Memory B cell (primary cell): ENCODE measurements at regions not wholly inside any gene's neighbourhood (a gene's known extent, or its start where the extent isn't known, plus 50 kb on each side); places are given as distances from the start of the nearest gene placed in this dataset.

Experiments
- ATAC-seq: fragments of 150-1000 bp; cut with Tn5 transposase; 2 replicates; pipeline ENCODE4 v1.10.0; 2021; ENCODE audit warnings: low read depth, mild to moderate bottlenecking, moderate library complexity
- DNase-seq, 2 donors: peaks; one replicate each; pipeline ENCODE4 v3.0.0; 2022; ENCODE audit warnings: low spot score in 2 of 2
- H3K27ac Mint-ChIP-seq: one replicate; pipeline ENCODE4 v1.8.0; 2022; ENCODE audit warnings: mild to moderate bottlenecking, moderate library complexity, mixed read lengths
- H3K27me3 Mint-ChIP-seq: one replicate; pipeline ENCODE4 v1.8.0; 2022; ENCODE audit warnings: mixed read lengths
- H3K36me3 Mint-ChIP-seq: one replicate; pipeline ENCODE4 v1.8.0; 2022; ENCODE audit warnings: mild to moderate bottlenecking, mixed read lengths
- H3K4me1 Mint-ChIP-seq: one replicate; pipeline ENCODE4 v1.8.0; 2022; ENCODE audit warnings: mixed read lengths
- H3K4me3 Mint-ChIP-seq: one replicate; pipeline ENCODE4 v1.8.0; 2022; ENCODE audit warnings: mild to moderate bottlenecking, moderate library complexity, mixed read lengths
- H3K9me3 Mint-ChIP-seq: one replicate; pipeline ENCODE4 v1.8.0; 2022; ENCODE audit warnings: mixed read lengths

DNA sequence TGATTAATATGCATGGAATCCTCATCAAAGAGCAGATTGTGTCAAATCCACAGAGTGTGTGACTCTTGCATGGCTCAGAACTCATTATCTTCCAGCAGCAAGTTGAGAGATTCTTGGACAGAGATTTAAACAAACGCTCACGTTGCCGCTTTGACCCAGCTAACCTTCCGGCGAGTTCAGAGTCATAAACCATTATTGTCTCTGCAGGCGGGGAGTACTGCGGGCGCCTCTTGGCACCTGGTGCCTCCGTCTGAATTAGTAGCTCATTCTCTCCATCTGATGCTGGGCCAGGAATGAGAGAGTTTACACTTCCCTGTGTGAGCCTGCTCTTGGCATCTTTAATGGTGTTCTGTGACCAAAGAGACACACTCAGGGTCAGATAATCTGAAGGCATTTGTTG, 138.6 kb upstream of the WSCD1 start:
- DNase-seq = no peak
- no peaks in the 10 kb centered on the region for H3K4me1 Mint-ChIP-seq

DNA sequence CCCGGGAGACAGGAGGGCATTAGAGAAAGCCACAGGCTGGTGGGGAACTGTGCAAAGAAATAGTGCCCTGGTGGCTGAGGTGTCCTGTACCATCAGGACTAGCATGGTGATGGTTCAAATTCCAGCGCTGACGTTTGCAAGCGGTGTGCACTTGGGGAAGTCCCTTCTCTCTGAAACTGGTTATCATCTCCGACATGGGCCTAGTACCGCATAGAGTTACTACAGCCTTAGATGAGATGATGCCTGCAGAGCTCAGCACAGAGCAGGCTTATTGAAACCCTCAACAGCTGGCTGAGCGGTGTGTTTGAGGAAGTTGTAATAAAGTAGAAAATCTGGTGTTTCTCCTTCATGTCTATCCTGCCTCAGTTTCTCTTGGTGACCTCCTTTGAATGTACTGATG, 136.7 kb upstream of the WSCD1 start:
- no peak for DNase-seq
- Mint-ChIP-seq H3K27ac (no peak overlapping the region), H3K36me3 (peaks cover 4% of the 10 kb centered on the region), H3K9me3 (peaks cover 3% of the 10 kb centered on the region), H3K4me3 (no peak overlapping the region), H3K4me1 (no peaks in the 10 kb centered on the region), H3K27me3 (peaks cover 5% of the 10 kb centered on the region)
- ATAC-seq = no peak

More for the DNA sequence above, 138.6 kb upstream of the WSCD1 start:
- no peak overlapping the region for H3K4me3 Mint-ChIP-seq
- no peak for ATAC-seq
- peaks cover 4% of the 10 kb centered on the region for H3K36me3 Mint-ChIP-seq
- H3K9me3 Mint-ChIP-seq = peaks cover 3% of the 10 kb centered on the region
- peaks cover 7% of the 10 kb centered on the region for H3K27me3 Mint-ChIP-seq
- no peak overlapping the region for H3K27ac Mint-ChIP-seq

DNA sequence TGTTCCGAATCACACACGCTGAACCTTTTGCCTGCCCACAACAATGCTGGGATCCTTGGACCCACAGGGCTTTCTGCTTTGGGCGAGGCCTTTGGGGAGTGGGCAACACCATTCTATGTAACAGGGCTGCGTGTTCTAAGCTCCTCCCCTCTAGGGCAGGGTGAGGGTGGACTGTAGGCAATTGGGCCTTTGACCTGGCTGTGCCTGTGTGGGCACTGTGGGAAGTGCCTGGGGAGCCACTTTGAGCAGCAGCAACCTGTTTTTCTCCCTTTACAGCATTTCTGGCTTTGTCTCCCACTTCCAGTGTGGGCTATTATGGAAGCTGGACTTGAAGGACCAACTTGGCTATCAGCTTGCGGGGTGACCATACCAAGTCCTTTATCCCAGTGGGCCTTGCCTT, 128.9 kb upstream of the WSCD1 start:
- H3K27ac Mint-ChIP-seq = no peak overlapping the region
- no peak for ATAC-seq
- H3K27me3 Mint-ChIP-seq = peaks cover 8% of the 10 kb centered on the region
- peaks cover 2% of the 10 kb centered on the region for H3K36me3 Mint-ChIP-seq
- peaks cover under 1% of the 10 kb centered on the region for H3K9me3 Mint-ChIP-seq
- no peaks in the 10 kb centered on the region for H3K4me1 Mint-ChIP-seq
- no peak for DNase-seq
- H3K4me3 Mint-ChIP-seq = no peak overlapping the region

DNA sequence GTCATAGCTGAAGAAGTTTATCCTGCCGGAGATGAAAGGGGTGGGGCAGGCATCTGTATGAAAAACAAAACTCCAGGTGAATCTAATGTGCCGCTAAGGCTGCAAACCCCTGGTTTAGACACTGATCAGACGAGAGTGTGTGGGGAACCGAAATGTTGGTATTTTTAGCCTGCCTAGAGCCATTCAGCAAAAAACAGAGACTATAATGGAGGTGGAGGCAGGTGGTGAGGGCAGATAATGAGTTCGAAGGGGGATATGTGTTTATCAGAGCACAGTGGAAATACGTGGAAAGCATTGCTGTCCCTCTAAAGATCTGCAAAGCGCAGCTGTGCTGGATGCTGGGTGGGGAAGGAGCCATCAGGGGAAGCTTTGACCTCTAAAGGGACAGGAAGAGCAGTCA, 127.5 kb upstream of the WSCD1 start:
- no peak overlapping the region for H3K4me3 Mint-ChIP-seq
- no peak overlapping the region for H3K27ac Mint-ChIP-seq
- peaks cover 12% of the 10 kb centered on the region for H3K27me3 Mint-ChIP-seq
- H3K4me1 Mint-ChIP-seq = no peaks in the 10 kb centered on the region
- peaks cover 5% of the 10 kb centered on the region for H3K9me3 Mint-ChIP-seq
- ATAC-seq (no peak), DNase-seq (no peak)
- peaks cover 2% of the 10 kb centered on the region for H3K36me3 Mint-ChIP-seq

DNA sequence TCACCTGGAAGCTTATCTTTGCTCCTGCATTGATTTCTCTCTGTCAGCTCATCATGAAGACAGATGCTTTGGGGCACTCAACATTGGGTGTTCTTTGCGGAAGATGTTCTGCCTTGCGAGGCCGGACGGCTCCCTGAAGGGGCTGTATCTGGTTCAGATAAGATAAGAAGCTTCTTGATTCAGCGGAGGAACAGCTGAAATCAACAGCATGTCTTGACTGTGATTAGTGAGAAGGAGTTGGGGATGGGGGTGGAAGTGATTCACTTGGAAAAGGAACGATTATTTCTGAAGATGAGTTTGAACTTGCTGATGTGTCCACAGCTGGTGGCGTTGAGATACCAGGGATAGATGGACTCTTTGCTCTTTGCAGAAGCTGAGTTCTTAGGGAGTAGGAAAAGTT, 126.9 kb upstream of the WSCD1 start:
- ATAC-seq (no peak), DNase-seq (no peak)
- Mint-ChIP-seq H3K27me3 (peaks cover 12% of the 10 kb centered on the region), H3K4me3 (no peak overlapping the region), H3K4me1 (no peaks in the 10 kb centered on the region), H3K27ac (no peak overlapping the region), H3K36me3 (peaks cover 2% of the 10 kb centered on the region), H3K9me3 (peaks cover 5% of the 10 kb centered on the region)

DNA sequence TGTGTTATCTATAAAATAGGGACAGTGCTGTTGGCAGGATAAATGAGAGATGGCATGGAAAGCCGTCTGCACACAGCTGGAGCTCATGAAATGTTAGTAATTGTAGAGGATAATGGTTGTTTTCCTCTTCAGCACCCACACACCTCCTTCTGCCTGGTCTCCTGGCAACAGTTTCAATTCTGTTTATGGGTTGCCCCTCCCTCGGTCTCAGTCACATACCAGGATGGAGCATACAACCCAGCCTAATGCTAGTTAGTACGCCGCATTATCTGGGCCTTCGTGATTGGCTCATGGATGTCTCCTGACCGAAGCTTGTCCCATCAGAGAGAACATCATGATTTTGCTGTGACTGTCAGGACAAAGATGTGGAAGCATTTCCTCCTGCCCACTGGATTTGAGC, 126.2 kb upstream of the WSCD1 start:
- peaks cover 2% of the 10 kb centered on the region for H3K36me3 Mint-ChIP-seq
- DNase-seq (no peak), ATAC-seq (no peak)
- peaks cover 5% of the 10 kb centered on the region for H3K9me3 Mint-ChIP-seq
- H3K4me1 Mint-ChIP-seq = no peaks in the 10 kb centered on the region
- H3K27ac Mint-ChIP-seq = no peak overlapping the region
- peaks cover 12% of the 10 kb centered on the region for H3K27me3 Mint-ChIP-seq
- H3K4me3 Mint-ChIP-seq = no peak overlapping the region

DNA sequence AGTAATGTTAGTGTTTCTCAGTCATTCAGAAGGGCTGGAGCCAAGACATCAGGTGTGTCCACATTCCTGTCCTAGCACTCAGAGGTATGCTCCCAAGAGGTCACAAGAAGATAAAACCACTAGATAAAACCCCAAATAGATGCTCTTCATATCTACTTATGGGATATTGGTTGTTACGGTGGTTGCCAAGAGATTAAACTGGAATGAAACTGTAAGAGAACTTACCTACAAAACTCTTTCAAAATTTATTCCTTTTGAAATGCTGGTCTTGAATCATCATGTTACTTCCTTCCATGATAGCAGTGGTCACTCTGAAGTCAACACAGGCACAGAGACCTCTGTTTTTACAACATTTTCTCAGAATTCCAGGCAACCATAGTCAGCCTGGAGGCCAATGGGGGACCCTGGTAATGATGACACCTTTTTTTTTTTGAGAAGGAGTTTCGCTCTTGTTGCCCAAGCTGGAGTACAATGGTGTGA, 122.4 kb upstream of the WSCD1 start:
- peaks cover 10% of the 10 kb centered on the region for H3K27me3 Mint-ChIP-seq
- DNase-seq = no peak
- no peaks in the 10 kb centered on the region for H3K4me1 Mint-ChIP-seq
- H3K9me3 Mint-ChIP-seq = peaks cover 5% of the 10 kb centered on the region
- ATAC-seq = no peak
- H3K4me3 Mint-ChIP-seq = no peak overlapping the region
- H3K36me3 Mint-ChIP-seq = peaks cover 1% of the 10 kb centered on the region
- H3K27ac Mint-ChIP-seq = no peak overlapping the region

DNA sequence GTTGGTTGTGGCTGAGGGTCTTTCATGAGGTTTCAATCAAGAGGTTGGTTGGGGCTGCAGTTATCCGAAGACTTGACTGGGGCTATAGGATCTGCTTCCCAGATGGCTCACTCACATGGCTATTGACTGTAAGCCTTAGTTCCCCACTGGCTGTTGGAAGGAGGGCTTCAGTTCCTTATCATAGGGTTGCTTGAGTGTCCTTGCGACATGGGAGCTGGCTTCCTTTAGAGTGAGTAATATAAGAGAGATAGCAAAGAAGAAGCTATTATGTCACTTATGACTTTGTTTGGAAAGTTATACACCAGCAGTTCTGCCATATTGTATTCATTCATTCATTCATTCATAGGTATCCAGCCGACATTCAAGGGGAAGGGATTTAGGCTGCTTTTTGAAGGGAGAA, 121.4 kb upstream of the WSCD1 start:
- no peak overlapping the region for H3K27ac Mint-ChIP-seq
- no peak for DNase-seq
- ATAC-seq = no peak
- peaks cover 5% of the 10 kb centered on the region for H3K9me3 Mint-ChIP-seq
- H3K27me3 Mint-ChIP-seq = peaks cover 10% of the 10 kb centered on the region
- H3K36me3 Mint-ChIP-seq = no peaks in the 10 kb centered on the region
- H3K4me3 Mint-ChIP-seq = no peak overlapping the region
- H3K4me1 Mint-ChIP-seq = no peaks in the 10 kb centered on the region

DNA sequence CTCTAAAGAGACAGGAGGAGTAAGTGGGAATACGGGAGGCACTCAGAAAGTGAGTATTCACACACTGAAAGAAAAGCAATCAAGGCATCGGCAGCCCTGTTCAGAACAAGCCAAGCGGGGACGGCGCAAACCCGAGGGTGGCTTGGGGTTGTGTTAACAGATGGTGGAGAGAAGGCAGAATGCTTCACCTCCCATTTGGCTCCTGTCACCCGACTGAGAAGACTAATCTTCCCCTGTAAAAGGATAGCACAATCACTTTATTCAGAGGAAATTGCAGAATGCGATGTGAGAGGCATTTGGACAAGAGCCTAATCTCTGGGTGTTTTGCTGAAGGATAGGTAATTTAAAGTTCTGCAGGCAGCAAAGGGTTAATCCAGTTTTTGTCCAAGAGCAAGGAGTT, 119.3 kb upstream of the WSCD1 start:
- Mint-ChIP-seq H3K27me3 (peaks cover 10% of the 10 kb centered on the region), H3K9me3 (peaks cover 10% of the 10 kb centered on the region), H3K4me1 (no peaks in the 10 kb centered on the region), H3K36me3 (no peaks in the 10 kb centered on the region), H3K27ac (no peak overlapping the region), H3K4me3 (no peak overlapping the region)
- DNase-seq (no peak), ATAC-seq (no peak)

DNA sequence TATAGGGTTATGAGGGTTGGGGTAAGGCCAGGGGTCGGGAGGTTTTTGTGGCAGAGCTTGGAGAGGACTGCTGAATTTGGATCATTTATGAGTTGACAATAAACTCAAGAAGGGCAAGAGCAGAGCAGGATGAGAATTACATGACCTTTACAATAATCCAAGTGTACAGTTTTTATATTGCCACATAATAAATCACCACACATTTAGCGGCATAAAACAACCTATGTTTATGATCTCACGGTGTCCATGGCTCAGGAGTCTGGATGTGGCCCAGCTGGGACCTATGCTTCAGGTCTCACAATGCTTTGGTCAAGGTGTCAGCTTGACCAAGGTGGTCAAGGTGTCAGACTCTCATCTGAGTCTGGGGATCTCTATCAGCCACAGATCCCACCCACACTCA, 118.3 kb upstream of the WSCD1 start:
- Mint-ChIP-seq H3K27me3 (peaks cover 5% of the 10 kb centered on the region), H3K9me3 (peaks cover 5% of the 10 kb centered on the region), H3K4me1 (no peaks in the 10 kb centered on the region), H3K4me3 (no peak overlapping the region), H3K27ac (no peak overlapping the region), H3K36me3 (no peaks in the 10 kb centered on the region)
- ATAC-seq = no peak
- no peak for DNase-seq

DNA sequence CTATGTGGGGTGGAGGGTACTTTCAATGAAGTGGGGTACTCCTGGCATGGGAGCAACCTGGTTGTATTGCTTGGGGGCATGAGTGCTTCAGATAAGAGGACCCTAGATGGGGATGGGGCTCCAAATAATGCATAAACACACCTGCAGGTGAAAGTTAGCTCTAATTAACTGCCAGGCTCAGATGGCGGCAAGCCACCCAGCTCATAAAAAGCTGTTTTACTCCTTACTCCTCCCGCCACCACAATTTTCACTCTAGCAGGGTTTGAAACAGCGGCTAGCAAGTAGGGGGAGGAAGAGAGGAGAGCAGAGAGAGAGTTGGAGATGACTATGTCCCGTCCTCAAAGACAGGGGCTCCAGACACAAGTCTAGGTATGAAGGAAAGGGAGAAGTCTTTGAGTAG, 117.7 kb upstream of the WSCD1 start:
- H3K4me1 Mint-ChIP-seq = no peaks in the 10 kb centered on the region
- no peak overlapping the region for H3K4me3 Mint-ChIP-seq
- H3K9me3 Mint-ChIP-seq = peaks cover 5% of the 10 kb centered on the region
- H3K36me3 Mint-ChIP-seq = no peaks in the 10 kb centered on the region
- ATAC-seq (no peak), DNase-seq (no peak)
- no peak overlapping the region for H3K27ac Mint-ChIP-seq
- peaks cover 5% of the 10 kb centered on the region for H3K27me3 Mint-ChIP-seq

DNA sequence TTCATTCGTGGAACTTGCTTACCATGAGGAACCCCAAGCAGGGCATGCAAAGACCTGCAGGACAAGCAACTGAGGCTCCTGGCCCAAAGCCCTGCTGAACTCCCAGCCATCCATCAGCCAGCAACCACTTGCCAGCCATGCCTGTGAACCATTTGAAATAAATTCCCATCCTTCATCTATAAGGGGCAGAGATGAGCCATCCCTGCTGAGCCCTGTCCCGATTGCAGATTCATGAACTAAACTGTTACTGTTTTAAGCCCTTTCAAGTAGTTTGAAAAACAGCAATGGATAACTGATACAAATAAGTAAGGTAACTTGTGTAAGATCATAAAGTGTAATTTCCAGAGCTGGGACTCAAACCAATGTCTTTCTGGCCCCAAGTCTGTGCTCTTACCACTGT, 114.4 kb upstream of the WSCD1 start:
- no peak for DNase-seq
- ATAC-seq = no peak
- no peak overlapping the region for H3K27ac Mint-ChIP-seq
- H3K36me3 Mint-ChIP-seq = no peaks in the 10 kb centered on the region
- H3K4me1 Mint-ChIP-seq = no peaks in the 10 kb centered on the region
- peaks cover 3% of the 10 kb centered on the region for H3K27me3 Mint-ChIP-seq
- no peak overlapping the region for H3K4me3 Mint-ChIP-seq
- peaks cover 5% of the 10 kb centered on the region for H3K9me3 Mint-ChIP-seq

DNA sequence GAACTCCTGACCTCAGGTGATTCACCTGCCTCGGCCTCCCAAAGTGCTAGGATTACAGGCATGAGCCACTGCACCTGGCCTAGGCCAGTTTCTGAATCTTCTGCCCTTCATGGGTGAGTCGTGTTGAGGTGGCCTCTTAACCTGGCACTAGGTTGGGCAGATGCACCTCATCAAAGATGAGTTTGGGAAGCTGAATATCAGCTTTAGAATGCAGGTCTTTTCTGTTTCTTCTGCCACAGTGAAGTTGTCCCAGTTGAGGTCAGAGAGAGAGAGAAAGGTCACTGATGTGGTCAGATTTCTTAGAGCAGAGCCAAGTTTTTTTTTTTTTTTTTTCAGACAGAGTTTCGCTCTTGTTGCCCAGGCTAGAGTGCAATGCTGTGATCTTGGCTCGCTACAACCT, 111.3 kb upstream of the WSCD1 start:
- DNase-seq (no peak), ATAC-seq (no peak)
- Mint-ChIP-seq H3K27ac (no peak overlapping the region), H3K4me3 (no peak overlapping the region), H3K36me3 (no peaks in the 10 kb centered on the region), H3K27me3 (peaks cover 1% of the 10 kb centered on the region), H3K4me1 (no peaks in the 10 kb centered on the region), H3K9me3 (peaks cover 7% of the 10 kb centered on the region)

DNA sequence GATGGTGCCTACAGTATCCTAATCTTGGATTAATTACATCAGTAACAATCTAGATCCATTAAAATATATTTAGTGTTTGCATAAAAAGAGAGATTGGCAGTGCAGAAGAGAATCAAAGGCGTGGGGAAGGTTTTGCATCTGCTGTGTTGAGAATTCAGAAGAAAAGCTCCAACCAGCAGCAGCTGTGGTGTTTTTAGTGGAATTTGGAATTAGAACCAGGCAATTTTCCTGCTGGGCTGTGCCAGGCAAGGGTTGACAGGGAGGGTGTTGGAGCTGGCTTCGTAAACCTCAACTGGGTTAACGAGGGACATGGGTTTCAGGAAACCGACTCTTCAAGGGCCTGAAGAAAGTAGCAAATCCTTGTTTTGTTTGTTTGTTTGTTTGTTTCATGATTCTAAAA, 107.8 kb upstream of the WSCD1 start:
- Mint-ChIP-seq H3K27me3 (peaks cover 3% of the 10 kb centered on the region), H3K9me3 (peaks cover 6% of the 10 kb centered on the region), H3K36me3 (no peaks in the 10 kb centered on the region), H3K4me3 (no peak overlapping the region), H3K27ac (no peak overlapping the region), H3K4me1 (no peaks in the 10 kb centered on the region)
- DNase-seq (no peak), ATAC-seq (no peak)

DNA sequence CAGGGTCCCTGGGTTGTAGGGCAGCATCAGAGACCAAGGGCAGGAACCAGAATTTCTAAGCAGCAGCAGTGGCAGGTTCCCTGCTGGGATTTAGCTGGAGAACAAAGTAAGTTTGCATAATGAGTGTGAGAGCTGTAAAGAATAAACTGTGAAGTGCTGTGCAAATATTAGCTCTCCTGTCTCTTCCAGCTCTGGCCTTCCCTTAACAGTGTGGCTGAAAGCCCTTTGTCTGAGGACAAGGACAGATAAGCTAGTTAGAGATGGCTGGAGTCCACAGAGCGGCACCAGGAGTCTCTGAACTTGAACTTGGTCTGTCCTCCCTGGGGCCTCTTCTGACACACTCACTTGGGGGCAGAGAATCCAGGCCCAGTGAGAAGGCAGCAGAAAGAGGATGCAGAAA, 98.2 kb upstream of the WSCD1 start:
- Mint-ChIP-seq H3K27me3 (peaks cover 8% of the 10 kb centered on the region), H3K36me3 (peaks cover 5% of the 10 kb centered on the region), H3K9me3 (peaks cover 5% of the 10 kb centered on the region), H3K27ac (no peak overlapping the region), H3K4me3 (no peak overlapping the region), H3K4me1 (no peaks in the 10 kb centered on the region)
- no peak for DNase-seq
- no peak for ATAC-seq

DNA sequence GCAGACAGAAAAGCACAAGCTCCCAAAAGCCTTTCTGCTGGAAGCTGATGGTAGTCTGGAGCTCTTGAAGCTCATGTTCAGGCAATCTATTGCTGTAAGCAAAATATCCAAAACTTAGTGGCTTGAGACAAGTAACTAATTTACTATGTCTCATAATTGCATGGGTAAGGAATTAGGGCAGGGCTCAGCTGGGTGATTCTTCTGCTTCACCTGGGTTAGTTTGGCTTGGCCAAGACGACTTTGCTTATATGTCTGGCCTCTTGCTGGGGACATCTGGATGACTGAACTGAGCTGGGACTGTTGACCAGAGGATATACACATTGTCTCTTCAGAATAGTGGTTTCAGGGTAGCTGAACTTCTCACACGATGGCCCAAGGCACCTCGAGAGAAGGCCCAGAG, 96.8 kb upstream of the WSCD1 start:
- H3K4me1 Mint-ChIP-seq = no peaks in the 10 kb centered on the region
- no peak for DNase-seq
- peaks cover 3% of the 10 kb centered on the region for H3K9me3 Mint-ChIP-seq
- H3K27ac Mint-ChIP-seq = no peak overlapping the region
- H3K36me3 Mint-ChIP-seq = peaks cover 3% of the 10 kb centered on the region
- H3K27me3 Mint-ChIP-seq = peaks cover 7% of the 10 kb centered on the region
- ATAC-seq = no peak
- H3K4me3 Mint-ChIP-seq = no peak overlapping the region
